Lower lobe of right lung (tissue), 2 donors: ENCODE measurements at regions not wholly inside any gene's neighbourhood (a gene's known extent, or its start where the extent isn't known, plus 50 kb on each side); places are given as distances from the start of the nearest gene placed in this dataset.
A peak's percentile ranks its signal among the peaks of the same experiment; 100 is the strongest.

Experiments
- ATAC-seq, 2 donors: fragments of 200-7000 bp; cut with Tn5 transposase; one replicate each; pipeline ENCODE4 v1.9.1; 2020 to 2022; ENCODE audit warnings: mild to moderate bottlenecking in 2 of 2, moderate library complexity in 2 of 2
- DNase-seq: peaks from one replicate; pipeline ENCODE4 v3.0.0-alpha.2; 2020
- H3K27ac ChIP-seq: fragments of 200-600 bp; one replicate; pipeline ENCODE4 v1.8.0; 2022
- H3K27me3 ChIP-seq: fragments of 200-600 bp; one replicate; pipeline ENCODE4 v1.8.0; 2022; ENCODE audit warnings: low read depth
- H3K36me3 ChIP-seq: fragments of 200-600 bp; one replicate; pipeline ENCODE4 v1.8.0; 2022; ENCODE audit warnings: mild to moderate bottlenecking
- H3K4me1 ChIP-seq: fragments of 200-600 bp; one replicate; pipeline ENCODE4 v1.8.0; 2022
- H3K4me3 ChIP-seq: fragments of 200-600 bp; one replicate; pipeline ENCODE4 v1.8.0; 2022; ENCODE audit warnings: mild to moderate bottlenecking
- H3K9me3 ChIP-seq: fragments of 200-600 bp; one replicate; pipeline ENCODE4 v1.8.0; 2022
- CTCF ChIP-seq: fragments of 200-600 bp; IDR thresholded peaks from one replicate; pipeline ENCODE4 v1.8.0; 2022; ENCODE audit warnings: antibody characterized with exemption, mild to moderate bottlenecking
- intact Hi-C: fragments of 100-400 bp; cut with DNase I; formaldehyde crosslinking; loops from one replicate; pipeline ENCODE4 v1.11.0; 2022
- donor health status: DM: no; HTN: yes; CAD: no; lungs with severe emphysema.

- Histone ChIP-seq H3K27me3 (no peaks in the 10 kb centered on the region), H3K36me3 (no peaks in the 10 kb centered on the region), H3K27ac (no peak overlapping the region), H3K4me3 (no peak overlapping the region), H3K9me3 (no peaks in the 10 kb centered on the region), H3K4me1 (no peaks in the 10 kb centered on the region)
- ATAC-seq: no peak
- intact Hi-C loops: no loop called here
- DNase-seq: no peak
- TF ChIP-seq CTCF: no peak
Observed at GRCh38 chr1:233453433-233454200, 126.1 kb downstream of the MAP3K21 start.

GRCh38 chr1:233459470-233459945, 132.0 kb downstream of the MAP3K21 start:
- no peaks in the 10 kb centered on the region for H3K36me3 ChIP-seq
- ATAC-seq (no peak), DNase-seq (no peak)
- no peaks in the 10 kb centered on the region for H3K27me3 ChIP-seq
- no peaks in the 10 kb centered on the region for H3K9me3 ChIP-seq
- no peaks in the 10 kb centered on the region for H3K4me1 ChIP-seq
- no peak overlapping the region for H3K4me3 ChIP-seq
- no peak overlapping the region for H3K27ac ChIP-seq
- intact Hi-C loops: no loop called here
- no peak for TF ChIP-seq CTCF

DNA sequence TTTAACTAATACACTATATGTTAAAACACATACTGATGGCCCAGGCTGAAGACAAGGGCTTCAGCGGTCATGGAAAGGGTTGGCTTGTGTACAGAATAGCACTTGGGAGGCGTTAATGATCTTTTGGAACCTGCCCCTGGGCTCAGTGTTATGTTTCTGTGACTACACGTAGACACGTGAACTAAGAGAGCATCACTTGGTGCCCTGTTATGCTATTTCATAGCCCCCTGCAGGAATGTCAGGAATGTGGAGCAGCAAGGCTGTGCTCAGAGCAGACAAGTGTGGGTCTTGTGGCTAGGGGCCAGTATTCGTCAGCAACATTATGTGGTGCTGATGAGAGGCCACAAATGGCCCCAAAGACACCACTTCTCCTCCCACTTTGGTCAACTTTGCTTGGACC, 132.4 kb downstream of the MAP3K21 start:
- no peak for TF ChIP-seq CTCF
- Histone ChIP-seq H3K9me3 (no peaks in the 10 kb centered on the region), H3K36me3 (no peaks in the 10 kb centered on the region), H3K4me1 (no peaks in the 10 kb centered on the region), H3K4me3 (no peak overlapping the region), H3K27ac (no peak overlapping the region), H3K27me3 (no peaks in the 10 kb centered on the region)
- ATAC-seq (peak in 1 of 2 donors; percentile 53), DNase-seq (no peak)
- intact Hi-C loops: no loop called here

GRCh38 chr1:233460692-233461091, 133.2 kb downstream of the MAP3K21 start:
- no peaks in the 10 kb centered on the region for H3K27me3 ChIP-seq
- ATAC-seq (no peak), DNase-seq (no peak)
- H3K9me3 ChIP-seq: no peaks in the 10 kb centered on the region
- no peaks in the 10 kb centered on the region for H3K4me1 ChIP-seq
- no peak overlapping the region for H3K4me3 ChIP-seq
- TF ChIP-seq CTCF: no peak
- H3K27ac ChIP-seq: no peak overlapping the region
- no peaks in the 10 kb centered on the region for H3K36me3 ChIP-seq
- intact Hi-C loops: no loop called here

DNA sequence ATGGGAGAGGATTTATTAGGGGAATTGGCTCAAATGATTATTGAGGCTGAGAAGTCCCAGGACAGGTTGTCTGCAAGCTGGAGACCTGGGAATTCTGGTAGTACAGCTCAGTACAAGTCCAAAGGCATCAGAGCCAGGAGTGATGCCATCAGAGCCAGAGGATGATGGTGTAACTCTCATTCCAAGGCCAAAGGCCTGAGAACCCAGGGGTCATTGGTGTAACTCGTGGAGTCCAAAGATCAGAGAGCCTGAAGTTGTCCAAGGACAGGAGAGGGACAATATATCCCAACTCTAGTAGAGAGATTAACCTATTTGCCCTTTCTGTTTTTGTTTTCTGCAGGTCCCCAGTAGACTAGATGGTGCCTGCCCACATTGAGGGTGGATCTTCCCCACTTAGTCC, 134.3 kb downstream of the MAP3K21 start:
- ATAC-seq (no peak), DNase-seq (no peak)
- Histone ChIP-seq H3K9me3 (no peaks in the 10 kb centered on the region), H3K27ac (no peak overlapping the region), H3K4me3 (no peak overlapping the region), H3K27me3 (no peaks in the 10 kb centered on the region), H3K36me3 (no peaks in the 10 kb centered on the region), H3K4me1 (no peaks in the 10 kb centered on the region)
- TF ChIP-seq CTCF: no peak
- intact Hi-C loops: no loop called here
